GM19324 (cell line): ENCODE measurements at regions not wholly inside any gene's neighbourhood (a gene's known extent, or its start where the extent isn't known, plus 50 kb on each side); places are given as distances from the start of the nearest gene placed in this dataset.

Experiments used
- ATAC-seq: cut with Tn5 transposase; IDR thresholded peaks from one replicate; pipeline ENCODE4 v1.9.1; 2021; ENCODE audit warnings: mild to moderate bottlenecking, moderate library complexity; ENCODE audit not compliant: unreplicated experiment, low FRiP score

GRCh38 chr16:86919578-86920305 lies 341.4 kb downstream of the FOXL1 start:
- ATAC-seq = no peak

GRCh38 chr16:86921289-86921688 lies 342.9 kb downstream of the FOXL1 start:
- no peak for ATAC-seq

DNA sequence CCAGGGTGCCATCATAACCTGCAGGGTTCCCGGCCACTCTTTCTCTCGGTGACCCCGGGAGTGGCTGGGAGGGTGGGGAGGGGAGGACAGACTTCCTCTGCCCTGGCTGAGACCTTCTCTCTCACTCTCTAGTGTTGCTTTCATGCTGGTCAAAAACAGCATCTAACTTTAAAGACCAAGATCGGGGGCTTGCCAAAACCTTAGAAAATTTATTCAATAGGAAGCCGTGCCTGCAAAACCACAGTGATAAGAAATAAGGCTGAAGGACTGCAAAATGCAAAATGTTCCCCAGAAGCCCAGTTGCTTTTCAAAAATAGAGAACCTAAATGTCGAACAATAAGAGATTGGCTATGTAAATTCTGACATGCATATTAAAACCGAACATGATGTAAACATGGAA lies 344.0 kb downstream of the FOXL1 start:
- ATAC-seq = no peak

GRCh38 chr16:86923656-86924055 lies 345.3 kb downstream of the FOXL1 start:
- no peak for ATAC-seq

GRCh38 chr16:86924537-86924936 lies 346.2 kb downstream of the FOXL1 start:
- ATAC-seq = no peak

DNA sequence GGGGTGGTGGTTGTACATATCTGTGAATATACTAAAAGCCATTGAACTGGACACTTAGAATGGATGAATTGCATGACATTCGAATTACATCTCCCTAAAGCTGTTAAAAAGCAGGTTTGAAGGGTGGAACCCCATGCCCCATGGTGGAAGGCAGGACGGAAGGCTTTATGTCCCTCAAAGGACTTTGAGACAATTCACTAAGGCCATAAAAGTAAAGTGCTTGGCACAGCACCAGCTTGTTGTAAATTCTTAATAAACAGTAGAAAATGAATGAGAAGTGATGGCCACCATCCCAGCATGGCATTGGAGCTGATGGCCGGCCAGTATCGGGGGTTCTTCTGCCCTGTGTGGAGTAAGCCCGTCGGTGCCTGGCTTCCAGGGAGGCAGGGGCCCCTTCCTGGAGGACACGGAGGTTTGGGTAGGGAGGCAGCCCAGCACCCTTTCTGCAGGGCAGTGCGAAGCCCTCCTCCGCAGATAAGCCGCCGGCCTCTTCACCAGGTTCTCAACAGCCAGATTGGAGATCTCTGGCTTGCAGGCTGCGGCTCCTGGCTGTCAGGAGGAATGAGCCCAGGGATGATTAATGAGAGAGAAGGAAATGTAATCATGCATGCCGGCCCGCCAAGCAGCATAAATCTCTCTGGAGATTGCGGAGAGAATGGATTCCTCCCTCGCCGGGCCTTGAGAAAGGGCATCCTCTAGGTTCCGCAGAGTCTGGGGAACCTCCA lies 346.9 kb downstream of the FOXL1 start:
- no peak for ATAC-seq

- ATAC-seq = no peak
These were observed 348.1 kb downstream of the FOXL1 start for GRCh38 chr16:86926181-86927094.

- ATAC-seq = no peak
These were observed 349.4 kb downstream of the FOXL1 start for GRCh38 chr16:86927699-86928098.

DNA sequence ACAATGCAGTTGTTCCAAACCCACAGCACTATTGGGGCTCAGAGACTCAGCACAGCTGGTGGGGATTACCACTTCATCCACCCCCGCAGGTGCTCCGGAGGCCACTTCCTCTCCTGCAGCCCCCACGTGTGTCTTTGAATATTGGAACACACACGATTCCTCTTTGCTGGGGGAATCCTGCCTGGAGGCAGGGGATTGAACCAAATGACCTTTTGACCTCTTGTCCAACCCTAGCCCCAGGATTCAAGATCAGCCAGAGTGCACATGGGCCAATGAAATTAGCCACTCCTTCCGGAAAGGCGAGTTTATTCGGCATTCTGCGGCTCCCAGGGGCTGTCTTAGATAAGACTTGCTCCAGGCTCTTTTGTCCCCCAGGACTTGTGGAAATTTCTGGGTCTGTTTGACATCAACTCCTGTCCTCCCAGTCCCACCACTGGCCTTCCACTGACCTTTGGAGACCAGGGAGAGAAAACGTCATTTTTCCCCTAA lies 350.2 kb downstream of the FOXL1 start:
- ATAC-seq = no peak

DNA sequence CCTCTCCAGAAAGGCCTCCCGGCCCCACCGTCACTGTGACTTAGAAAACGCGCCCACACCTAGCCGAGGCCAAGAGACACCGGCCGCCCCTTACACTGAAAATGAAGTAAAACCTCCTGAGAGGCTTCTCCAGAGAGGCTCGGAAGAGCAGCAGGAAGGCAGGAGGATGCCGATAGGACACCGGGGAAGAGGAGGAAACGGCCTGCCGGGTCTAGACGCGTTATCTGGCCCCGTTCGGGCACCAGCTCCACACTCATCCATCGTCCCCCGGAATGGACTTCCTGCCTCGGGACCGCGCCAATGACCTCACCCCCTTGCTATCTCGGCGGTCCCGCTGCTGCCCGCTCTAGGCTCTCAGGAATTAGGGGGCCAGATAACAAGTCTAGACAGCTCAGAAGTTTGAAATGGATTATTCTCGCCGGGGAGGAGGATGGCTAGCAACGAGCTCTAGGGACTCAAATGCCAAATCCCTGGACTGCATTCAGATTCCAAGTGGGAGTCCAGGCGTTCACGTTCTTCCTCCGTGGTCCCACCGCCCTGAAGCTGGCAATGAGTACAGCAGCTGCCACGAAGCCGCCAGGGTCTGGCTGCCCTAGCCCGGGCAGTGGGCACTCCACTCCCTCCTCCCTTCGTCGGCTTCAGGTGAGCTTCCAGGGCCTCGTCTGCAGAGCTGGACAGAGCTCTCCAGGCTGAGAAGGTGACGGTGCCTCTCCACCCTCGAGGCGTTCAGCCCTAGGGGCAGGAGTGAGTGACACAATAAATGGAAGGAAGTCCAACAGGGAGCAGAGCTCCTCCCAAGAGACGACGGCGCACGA lies 350.9 kb downstream of the FOXL1 start:
- ATAC-seq = no peak

GRCh38 chr16:86930001-86930400 lies 351.7 kb downstream of the FOXL1 start:
- ATAC-seq = no peak

DNA sequence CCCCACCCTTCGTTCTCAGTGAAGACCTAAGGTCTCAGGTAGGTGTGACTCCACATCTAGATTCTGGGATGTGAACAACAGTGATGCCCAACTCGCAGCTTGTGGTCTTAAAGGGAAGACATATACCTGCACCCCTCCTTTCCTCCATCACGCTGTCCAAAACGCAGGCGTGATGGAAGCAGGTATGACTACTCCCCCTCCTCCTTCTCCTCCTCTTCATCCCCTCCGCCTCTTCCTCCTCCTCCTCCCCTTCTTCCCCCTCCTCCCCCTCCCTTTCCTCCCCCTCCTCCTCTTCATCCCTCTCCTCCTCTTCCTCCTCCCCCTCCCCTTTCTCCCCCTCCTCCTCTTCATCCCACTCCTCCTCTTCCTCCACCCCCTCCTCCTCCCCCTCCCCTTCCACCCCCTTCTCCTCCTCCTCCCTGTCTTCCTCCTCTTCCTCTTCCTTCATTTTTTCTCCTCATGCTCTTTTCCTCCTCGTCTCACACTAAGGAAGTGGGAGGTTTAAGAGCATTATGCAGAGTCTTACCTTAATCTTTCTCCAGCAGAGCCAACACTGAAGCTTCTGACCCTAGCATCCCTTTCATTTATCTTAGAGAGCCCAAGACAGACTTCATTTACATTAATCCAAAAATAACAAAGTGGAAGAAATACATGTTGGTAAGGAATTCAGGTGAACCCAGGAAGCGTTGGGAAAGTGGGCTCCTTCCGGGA lies 352.5 kb downstream of the FOXL1 start:
- ATAC-seq = no peak

GRCh38 chr16:86931410-86931941 lies 353.1 kb downstream of the FOXL1 start:
- ATAC-seq = no peak

DNA sequence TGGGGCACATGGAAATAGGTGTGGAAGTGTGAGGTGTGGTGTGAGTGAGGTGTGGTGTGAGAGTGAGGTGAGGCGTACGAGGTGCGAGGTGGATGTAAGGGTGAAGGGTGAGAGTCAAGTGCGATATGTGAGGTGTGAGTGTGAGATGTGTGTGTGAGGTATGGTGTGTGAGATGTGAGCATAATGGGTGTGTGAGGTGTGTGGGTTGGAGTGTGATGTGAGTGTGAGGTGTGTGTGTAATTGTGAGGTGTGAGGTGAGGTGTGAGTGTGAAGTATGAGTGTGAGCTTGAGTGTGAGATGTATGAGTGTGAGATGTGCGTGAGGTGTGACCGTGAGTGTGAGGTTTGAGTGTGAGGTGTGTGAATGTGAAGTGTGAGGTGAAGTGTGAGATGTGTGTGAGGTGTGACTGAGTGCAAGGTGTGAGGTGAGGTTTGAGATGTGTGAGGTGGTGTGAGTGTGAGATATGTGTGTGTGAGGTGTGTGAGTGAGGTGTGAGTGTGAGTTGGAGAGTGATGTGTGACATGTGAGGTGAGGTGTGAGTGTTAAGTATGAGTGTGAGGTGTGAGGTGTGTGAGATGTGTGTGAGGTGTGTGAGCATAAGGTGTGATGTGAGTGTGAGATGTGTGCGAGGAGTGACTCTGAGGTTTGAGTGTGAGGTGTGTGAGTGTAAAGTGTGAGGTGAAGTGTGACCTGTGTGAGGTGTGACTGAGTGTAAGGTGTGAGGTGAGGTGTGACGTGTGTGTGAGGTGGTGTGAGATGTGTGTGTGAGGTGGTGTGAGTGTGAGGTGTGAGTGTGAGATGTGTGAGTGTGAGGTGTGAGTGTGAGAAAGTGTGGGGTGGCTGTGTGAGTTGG lies 354.0 kb downstream of the FOXL1 start:
- no peak for ATAC-seq

DNA sequence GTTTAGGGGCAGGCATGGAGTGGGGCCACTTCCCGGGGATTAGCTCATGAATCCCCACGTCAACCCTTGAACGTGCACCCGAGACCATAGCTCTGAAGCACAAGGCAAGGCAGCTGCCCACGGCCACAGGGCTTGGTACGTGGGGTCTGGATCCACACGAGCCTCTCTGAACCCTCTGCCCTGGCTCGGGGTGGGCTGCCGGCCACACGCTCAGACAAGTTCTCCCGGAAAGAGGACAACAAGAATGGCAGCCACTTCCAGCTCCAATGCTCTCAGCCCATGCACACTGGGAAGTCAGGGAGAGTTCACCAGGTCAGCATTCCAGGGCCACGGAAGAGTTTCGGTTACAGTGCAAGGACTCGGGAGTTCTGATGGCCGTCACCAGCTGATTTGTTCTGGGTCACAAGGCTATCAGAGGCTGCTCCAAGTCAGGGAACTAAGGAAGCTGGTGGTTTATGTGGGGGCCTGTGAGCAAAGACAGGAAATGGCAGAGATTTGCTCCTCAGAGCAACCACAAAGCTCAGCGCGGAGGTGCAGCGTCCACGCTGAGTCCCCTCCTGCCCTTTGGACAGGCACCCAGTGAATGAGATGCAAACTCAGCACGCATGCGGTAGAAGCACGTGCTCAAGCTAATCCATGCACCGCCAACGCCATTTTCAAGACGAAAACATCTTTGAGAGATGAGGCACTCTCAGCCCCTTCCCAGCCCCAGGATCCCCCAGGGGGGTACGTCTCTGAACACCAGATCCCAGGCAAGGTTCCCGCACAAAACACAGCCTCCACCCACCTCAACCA lies 356.4 kb downstream of the FOXL1 start:
- ATAC-seq = no peak

- ATAC-seq = no peak
These were observed 361.3 kb downstream of the FOXL1 start for GRCh38 chr16:86939609-86940008.

DNA sequence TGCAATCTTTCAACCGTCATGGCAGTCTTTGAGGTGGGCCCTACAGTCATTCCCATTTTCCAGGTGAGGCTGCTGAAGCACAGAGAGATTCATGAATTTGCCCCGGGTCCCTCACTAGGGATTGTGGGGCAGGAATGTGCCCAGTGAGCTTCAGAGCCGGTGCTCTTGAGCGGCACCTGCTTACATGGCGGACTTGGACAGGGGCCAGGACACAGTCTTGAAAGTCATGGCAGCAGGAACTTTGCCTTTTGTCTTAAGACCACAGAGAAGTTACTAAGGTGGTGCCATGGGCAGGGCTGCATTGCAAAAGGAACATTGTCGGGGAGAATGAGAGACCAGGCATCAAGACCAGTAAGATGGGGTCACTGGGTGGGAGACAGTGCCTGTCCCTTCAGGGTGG lies 363.4 kb downstream of the FOXL1 start:
- no peak for ATAC-seq
